Cardiac fibroblast (primary cell): ENCODE measurements at regions not wholly inside any gene's neighbourhood (a gene's known extent, or its start where the extent isn't known, plus 50 kb on each side); places are given as distances from the start of the nearest gene placed in this dataset.

Experiments used
- DNase-seq, 2 donors: peaks; one replicate each; pipeline versions ENCODE4 v3.0.0 to v3.0.0-alpha.2; 2010; ENCODE audit warnings: low read depth in 2 of 2
- H3K4me3 ChIP-seq, 2 donors: replicated peaks in 1 of 2; 1 replicate in 1 of 2; 2 replicates in 1 of 2; pipeline ENCODE4 v1.5.1; 2011; ENCODE audit warnings: low read depth in 2 of 2, low read length in 2 of 2, mild to moderate bottlenecking in 2 of 2, moderate library complexity in 1 of 2
- TF ChIP-seq, protein P1 (sequence below): IDR thresholded peaks from one replicate; pipeline ENCODE4 v1.5.1; 2011; ENCODE audit warnings: low read depth, mild to moderate bottlenecking, low read length, inconsistent platforms

- TF ChIP-seq, protein P1, sequence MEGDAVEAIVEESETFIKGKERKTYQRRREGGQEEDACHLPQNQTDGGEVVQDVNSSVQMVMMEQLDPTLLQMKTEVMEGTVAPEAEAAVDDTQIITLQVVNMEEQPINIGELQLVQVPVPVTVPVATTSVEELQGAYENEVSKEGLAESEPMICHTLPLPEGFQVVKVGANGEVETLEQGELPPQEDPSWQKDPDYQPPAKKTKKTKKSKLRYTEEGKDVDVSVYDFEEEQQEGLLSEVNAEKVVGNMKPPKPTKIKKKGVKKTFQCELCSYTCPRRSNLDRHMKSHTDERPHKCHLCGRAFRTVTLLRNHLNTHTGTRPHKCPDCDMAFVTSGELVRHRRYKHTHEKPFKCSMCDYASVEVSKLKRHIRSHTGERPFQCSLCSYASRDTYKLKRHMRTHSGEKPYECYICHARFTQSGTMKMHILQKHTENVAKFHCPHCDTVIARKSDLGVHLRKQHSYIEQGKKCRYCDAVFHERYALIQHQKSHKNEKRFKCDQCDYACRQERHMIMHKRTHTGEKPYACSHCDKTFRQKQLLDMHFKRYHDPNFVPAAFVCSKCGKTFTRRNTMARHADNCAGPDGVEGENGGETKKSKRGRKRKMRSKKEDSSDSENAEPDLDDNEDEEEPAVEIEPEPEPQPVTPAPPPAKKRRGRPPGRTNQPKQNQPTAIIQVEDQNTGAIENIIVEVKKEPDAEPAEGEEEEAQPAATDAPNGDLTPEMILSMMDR = no peak
- no peak overlapping the region for H3K4me3 ChIP-seq
- DNase-seq = peak in 1 of 2 donors; percentile 10
These were observed 175.5 kb upstream of the SLC30A5 start for GRCh38 chr5:68918306-68918705.

DNA sequence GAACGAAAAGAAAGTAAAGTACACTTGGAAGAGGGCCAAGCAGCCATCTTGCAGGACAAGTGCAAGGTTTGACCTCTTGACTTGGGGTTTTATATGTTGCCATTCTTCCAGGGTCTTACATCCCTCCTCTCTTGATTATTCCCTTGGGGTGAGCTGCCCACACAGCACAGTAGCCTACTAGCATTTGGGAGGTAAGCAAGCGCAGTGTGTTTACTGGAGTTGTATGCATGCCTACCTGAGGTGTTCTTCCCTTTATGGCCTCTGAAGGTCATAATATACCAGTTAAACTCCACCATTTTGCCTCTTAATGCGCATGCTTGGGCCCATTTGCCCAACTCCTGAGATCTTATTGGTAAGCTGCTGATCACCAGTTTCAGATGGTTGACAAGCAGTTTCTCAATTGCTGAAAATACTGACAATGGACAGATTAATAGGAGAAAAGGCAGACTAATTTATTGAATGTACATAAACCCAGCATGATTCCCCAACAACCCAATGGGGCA is 173.8 kb upstream of the SLC30A5 start:
- DNase-seq = no peak
- no peak overlapping the region for H3K4me3 ChIP-seq
- TF ChIP-seq, protein P1 = no peak

- TF ChIP-seq, protein P1 = no peak
- H3K4me3 ChIP-seq = no peak overlapping the region
- DNase-seq = no peak
These were observed 172.9 kb upstream of the SLC30A5 start for GRCh38 chr5:68920888-68921287.

DNA sequence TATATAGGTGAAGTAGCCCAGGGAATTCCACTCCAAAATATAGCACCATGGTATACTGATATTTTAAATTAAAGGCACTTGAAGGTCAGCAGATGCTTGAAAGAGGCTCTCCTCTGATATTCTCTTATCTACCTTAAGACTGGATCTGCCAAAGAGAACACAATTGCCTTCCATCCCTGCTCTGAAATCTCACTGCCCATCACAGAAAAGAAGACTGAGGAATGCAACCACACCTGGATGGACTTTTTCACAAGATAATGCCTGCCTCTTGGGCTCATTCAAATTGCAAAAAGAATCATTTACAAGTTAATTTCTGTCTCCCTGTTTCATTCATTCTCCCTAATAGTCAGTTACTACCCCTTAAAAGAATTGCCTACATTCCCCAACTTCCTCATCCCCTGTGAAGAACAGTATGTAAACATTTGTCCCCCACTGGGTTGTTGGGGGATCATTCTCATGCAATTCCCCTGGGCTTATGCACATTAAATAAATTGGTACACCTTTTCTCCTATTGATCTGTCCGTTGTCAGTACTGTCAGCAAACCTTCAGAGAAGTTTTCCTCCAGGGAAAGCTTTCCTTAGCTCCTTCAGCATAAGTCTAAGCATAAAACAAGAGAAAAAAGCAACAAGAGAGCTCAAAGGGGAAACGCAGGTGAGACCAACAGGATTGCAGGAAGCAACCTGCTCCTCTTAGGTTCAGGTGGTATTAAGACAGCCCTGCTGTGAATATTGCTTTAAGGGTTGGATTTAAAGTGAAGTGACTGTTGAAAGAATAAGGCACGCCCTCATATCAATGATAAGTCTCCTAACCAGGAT is 171.4 kb upstream of the SLC30A5 start:
- DNase-seq = no peak
- TF ChIP-seq, protein P1 = no peak
- H3K4me3 ChIP-seq = no peak overlapping the region

DNA sequence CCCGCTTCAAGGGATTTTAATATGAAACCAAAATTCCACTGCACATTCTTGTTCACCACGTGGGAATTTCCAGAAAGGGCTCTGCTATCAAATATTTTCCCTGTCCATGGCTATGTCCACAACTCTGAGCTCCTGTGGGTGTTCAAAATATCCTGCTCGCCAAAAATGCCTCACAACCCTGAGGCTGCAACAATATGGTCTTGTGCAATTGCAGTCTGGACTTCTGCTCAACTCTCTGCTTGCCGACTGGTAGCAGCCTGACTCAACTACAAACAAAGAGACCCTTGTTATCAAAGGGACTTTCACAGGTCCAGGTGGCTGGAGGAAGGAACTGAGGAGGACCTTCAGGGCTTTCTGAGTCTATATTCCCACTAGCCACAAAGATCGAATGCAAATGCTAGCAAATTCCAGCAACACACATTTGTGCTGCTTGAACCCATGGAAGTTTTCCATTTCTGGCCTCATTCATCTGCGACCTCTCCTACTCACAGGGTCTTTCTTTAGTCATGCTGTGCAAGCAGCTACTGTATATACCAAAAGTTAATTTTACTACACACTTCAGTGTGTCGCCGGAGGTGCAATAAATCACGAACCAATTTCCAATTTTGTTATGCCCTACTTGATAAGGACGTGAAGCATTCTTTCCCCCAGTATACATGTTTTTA is 169.2 kb upstream of the SLC30A5 start:
- TF ChIP-seq, protein P1 = no peak
- H3K4me3 ChIP-seq = no peak overlapping the region
- DNase-seq = peak; percentile 59 to 84

- TF ChIP-seq, protein P1 = no peak
- no peak for DNase-seq
- no peak overlapping the region for H3K4me3 ChIP-seq
These were observed 165.1 kb upstream of the SLC30A5 start for GRCh38 chr5:68928617-68929302.
